Activated CD4-positive, CD25-positive, alpha-beta regulatory T cell treated with anti-CD3 and anti-CD28 coated beads, Interleukin-2, amount 50 U/mL, for 16 hours (primary cell): ENCODE measurements at regions not wholly inside any gene's neighbourhood (a gene's known extent, or its start where the extent isn't known, plus 50 kb on each side); places are given as distances from the start of the nearest gene placed in this dataset.

ENCODE experiments used
- DNase-seq: peaks from one replicate; pipeline ENCODE4 v3.0.0-alpha.2; 2020; ENCODE audit warnings: low read depth, low spot score

- no peak for DNase-seq
These were observed 1370.7 kb upstream of the TMEM132C start for GRCh38 chr12:126895951-126896913.

- no peak for DNase-seq
These were observed 1369.9 kb upstream of the TMEM132C start for GRCh38 chr12:126897102-126897501.

- DNase-seq: no peak
These were observed 1369.2 kb upstream of the TMEM132C start for GRCh38 chr12:126897778-126898177.

GRCh38 chr12:126898562-126898961, 1368.4 kb upstream of the TMEM132C start:
- DNase-seq: no peak

GRCh38 chr12:126899926-126900792, 1366.8 kb upstream of the TMEM132C start:
- no peak for DNase-seq

- DNase-seq: no peak
These were observed 1363.7 kb upstream of the TMEM132C start for GRCh38 chr12:126903027-126903876.

GRCh38 chr12:126905752-126906151, 1361.2 kb upstream of the TMEM132C start:
- no peak for DNase-seq

- no peak for DNase-seq
These were observed 1358.8 kb upstream of the TMEM132C start for GRCh38 chr12:126907900-126908764.

GRCh38 chr12:126908765-126909142, 1358.2 kb upstream of the TMEM132C start:
- no peak for DNase-seq

GRCh38 chr12:126910570-126910969, 1356.4 kb upstream of the TMEM132C start:
- no peak for DNase-seq

GRCh38 chr12:126912111-126912510, 1354.9 kb upstream of the TMEM132C start:
- no peak for DNase-seq

- no peak for DNase-seq
These were observed 1352.7 kb upstream of the TMEM132C start for GRCh38 chr12:126914170-126914793.

- no peak for DNase-seq
These were observed 1351.7 kb upstream of the TMEM132C start for GRCh38 chr12:126915309-126915708.

GRCh38 chr12:126926023-126926594, 1340.9 kb upstream of the TMEM132C start:
- DNase-seq: no peak

- DNase-seq: no peak
These were observed 1336.7 kb upstream of the TMEM132C start for GRCh38 chr12:126930234-126930633.

- no peak for DNase-seq
These were observed 1334.8 kb upstream of the TMEM132C start for GRCh38 chr12:126932156-126932555.

GRCh38 chr12:126935435-126935834, 1331.5 kb upstream of the TMEM132C start:
- no peak for DNase-seq

- no peak for DNase-seq
These were observed 1330.7 kb upstream of the TMEM132C start for GRCh38 chr12:126936181-126936851.

GRCh38 chr12:126937431-126937830, 1329.5 kb upstream of the TMEM132C start:
- no peak for DNase-seq
